Right cardiac atrium (tissue), 5 donors: ENCODE measurements at regions not wholly inside any gene's neighbourhood (a gene's known extent, or its start where the extent isn't known, plus 50 kb on each side); places are given as distances from the start of the nearest gene placed in this dataset.

Source experiments
- ATAC-seq, 2 donors: fragments of 200-7000 bp; cut with Tn5 transposase; one replicate each; pipeline versions ENCODE4 v1.8.0 to v1.9.1; 2020; ENCODE audit warnings: moderate library complexity in 2 of 2, mild to moderate bottlenecking in 1 of 2
- DNase-seq, 3 donors: peaks; one replicate each; pipeline ENCODE4 v3.0.0-alpha.2; 2020
- H3K27ac ChIP-seq: one replicate; pipeline ENCODE4 v1.5.1; 2013; ENCODE audit warnings: mild to moderate bottlenecking, low read length, control low read depth, moderate library complexity
- H3K27me3 ChIP-seq: one replicate; pipeline ENCODE4 v1.6.1; 2013; ENCODE audit not compliant: control insufficient read depth, insufficient read depth
- H3K4me1 ChIP-seq: one replicate; pipeline ENCODE4 v1.6.1; 2013; ENCODE audit warnings: low read length; ENCODE audit not compliant: control insufficient read depth, insufficient read depth
- H3K4me3 ChIP-seq: one replicate; pipeline ENCODE4 v1.5.1; 2013; ENCODE audit warnings: low read length, control low read depth
- H3K9me3 ChIP-seq: one replicate; pipeline ENCODE4 v1.6.1; 2013; ENCODE audit warnings: low read length; ENCODE audit not compliant: control insufficient read depth
- WGBS: extraction: QIAGEN DNeasy Blood & Tissue Kit; methylation state at CpG from one replicate; pipeline ENCODE4 v1.1.7; 2013; 5-methylcytosine and 5-hydroxymethylcytosine counted together
- intact Hi-C, 4 donors: fragments of 100-400 bp; cut with DNase I; formaldehyde crosslinking; loops; one replicate each; pipeline versions ENCODE4 v1.11.0 to v1.14.0; 2022 to 2023
- donor health status: healthy with polysubstance abuse.
- donor health status: DM: no; HTN: yes; CAD: no.
- donor health status: DM: no; HTN: no; CAD: no.
- donor health status: DM: no; HTN: yes; CAD: no; lungs with severe emphysema.
- donor health status: DM: yes; HTN: yes; CAD: no.

DNA sequence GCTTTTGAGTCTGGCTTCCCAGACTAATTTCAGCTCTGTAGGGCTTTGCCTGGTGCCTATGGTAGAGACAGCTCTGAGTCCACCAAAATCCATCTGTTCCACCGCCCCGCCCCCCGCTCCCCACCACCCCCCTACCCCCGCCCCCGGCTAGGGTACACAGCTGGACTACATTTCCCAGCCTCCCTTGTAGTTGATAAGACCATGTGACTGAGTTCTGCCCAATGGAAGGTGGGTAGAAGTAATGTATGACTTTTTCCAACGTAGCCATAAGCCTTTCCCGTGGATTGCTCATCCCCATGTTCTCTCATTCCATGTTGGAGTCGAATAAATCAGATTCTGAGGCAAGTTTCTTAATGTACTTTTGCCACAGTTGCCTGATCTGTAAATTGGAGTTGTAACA lies 786.7 kb upstream of the EEF2KMT start:
- Histone ChIP-seq H3K4me3 (no peak overlapping the region), H3K9me3 (no peaks in the 10 kb centered on the region), H3K27me3 (no peaks in the 10 kb centered on the region), H3K4me1 (no peaks in the 10 kb centered on the region), H3K27ac (no peak overlapping the region)
- 72% methylated on average over 8 of the region's 8 CpGs for WGBS
- no peak for ATAC-seq
- intact Hi-C loops, result no loop called here
- DNase-seq, result no peak

- DNase-seq (no peak), ATAC-seq (no peak)
- H3K9me3 ChIP-seq, result no peaks in the 10 kb centered on the region
- intact Hi-C loops, result no loop called here
- H3K4me3 ChIP-seq, result no peak overlapping the region
- no peaks in the 10 kb centered on the region for H3K4me1 ChIP-seq
- H3K27me3 ChIP-seq, result no peaks in the 10 kb centered on the region
- no peak overlapping the region for H3K27ac ChIP-seq
- WGBS, result 85% methylated on average over 3 of the region's 3 CpGs
Measured at GRCh38 chr16:5882087-5882640, 784.6 kb upstream of the EEF2KMT start.

DNA sequence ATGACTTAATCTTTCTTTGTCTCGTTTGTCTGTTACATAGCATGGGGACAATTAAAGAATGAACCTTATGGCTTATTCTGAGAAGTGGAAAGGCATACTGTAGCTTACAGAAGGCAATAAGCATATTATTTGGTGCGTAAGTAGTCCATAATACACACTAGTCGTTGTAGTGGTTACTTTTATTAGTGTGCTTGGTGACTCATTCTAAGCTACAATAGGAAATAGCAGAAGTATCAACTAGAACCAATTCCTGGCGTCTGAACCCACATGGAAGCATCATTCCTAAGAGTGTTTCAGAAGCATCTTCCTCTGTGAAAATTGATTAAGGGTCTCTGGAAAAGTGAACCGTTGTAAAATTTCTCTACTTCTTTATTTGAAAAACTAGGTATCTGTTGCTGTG lies 777.8 kb upstream of the EEF2KMT start:
- H3K27me3 ChIP-seq, result no peaks in the 10 kb centered on the region
- no peaks in the 10 kb centered on the region for H3K4me1 ChIP-seq
- no peak for ATAC-seq
- no peaks in the 10 kb centered on the region for H3K9me3 ChIP-seq
- no peak overlapping the region for H3K27ac ChIP-seq
- no peak overlapping the region for H3K4me3 ChIP-seq
- 74% methylated on average over 5 of the region's 5 CpGs for WGBS
- intact Hi-C loops, result no loop called here
- no peak for DNase-seq

DNA sequence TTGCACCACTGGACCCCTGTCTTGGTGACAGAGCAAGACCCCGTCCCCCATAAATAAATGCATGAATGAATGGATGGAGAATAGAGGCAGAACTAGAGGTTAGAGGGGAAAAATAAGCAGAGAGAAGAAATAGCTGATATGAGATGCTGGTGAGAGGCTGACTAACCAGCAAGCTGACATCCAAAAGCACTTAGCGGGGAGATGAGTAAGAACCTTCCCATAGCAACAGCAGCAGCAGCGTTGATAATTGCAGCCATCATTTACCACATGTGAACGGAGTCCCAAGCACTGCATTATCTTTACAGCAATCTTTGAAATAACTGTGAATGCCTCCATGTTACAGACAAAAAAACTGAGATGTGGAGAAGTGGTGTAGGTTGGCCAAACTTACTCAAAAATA lies 777.3 kb upstream of the EEF2KMT start:
- intact Hi-C loops, result no loop called here
- Histone ChIP-seq H3K27ac (no peak overlapping the region), H3K27me3 (no peaks in the 10 kb centered on the region), H3K9me3 (no peaks in the 10 kb centered on the region), H3K4me3 (no peak overlapping the region), H3K4me1 (no peaks in the 10 kb centered on the region)
- no peak for DNase-seq
- 81% methylated on average over 4 of the region's 4 CpGs for WGBS
- no peak for ATAC-seq

DNA sequence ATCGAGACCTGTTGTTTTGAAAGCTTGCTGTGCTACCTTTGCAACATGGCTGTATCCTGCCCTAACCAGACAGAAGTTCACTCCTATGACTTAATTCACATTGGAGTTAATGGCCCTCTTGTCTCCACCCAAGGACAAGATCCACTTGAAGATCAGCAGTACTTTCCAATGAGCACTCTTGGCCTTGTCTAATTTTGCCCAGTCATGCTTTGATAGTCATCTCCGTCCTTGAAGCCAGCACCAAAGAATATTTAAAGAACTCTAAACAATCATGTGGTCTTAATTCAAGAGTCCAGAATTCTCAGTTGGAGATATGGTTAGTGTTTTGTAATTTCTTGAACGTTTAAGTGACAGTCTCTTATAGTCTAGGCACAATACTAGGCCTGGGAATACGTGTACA lies 775.6 kb upstream of the EEF2KMT start:
- Histone ChIP-seq H3K4me1 (no peaks in the 10 kb centered on the region), H3K27me3 (no peaks in the 10 kb centered on the region), H3K9me3 (no peaks in the 10 kb centered on the region), H3K4me3 (no peak overlapping the region), H3K27ac (no peak overlapping the region)
- intact Hi-C loops, result no loop called here
- no peak for DNase-seq
- 51% methylated on average over 4 of the region's 4 CpGs for WGBS
- no peak for ATAC-seq

DNA sequence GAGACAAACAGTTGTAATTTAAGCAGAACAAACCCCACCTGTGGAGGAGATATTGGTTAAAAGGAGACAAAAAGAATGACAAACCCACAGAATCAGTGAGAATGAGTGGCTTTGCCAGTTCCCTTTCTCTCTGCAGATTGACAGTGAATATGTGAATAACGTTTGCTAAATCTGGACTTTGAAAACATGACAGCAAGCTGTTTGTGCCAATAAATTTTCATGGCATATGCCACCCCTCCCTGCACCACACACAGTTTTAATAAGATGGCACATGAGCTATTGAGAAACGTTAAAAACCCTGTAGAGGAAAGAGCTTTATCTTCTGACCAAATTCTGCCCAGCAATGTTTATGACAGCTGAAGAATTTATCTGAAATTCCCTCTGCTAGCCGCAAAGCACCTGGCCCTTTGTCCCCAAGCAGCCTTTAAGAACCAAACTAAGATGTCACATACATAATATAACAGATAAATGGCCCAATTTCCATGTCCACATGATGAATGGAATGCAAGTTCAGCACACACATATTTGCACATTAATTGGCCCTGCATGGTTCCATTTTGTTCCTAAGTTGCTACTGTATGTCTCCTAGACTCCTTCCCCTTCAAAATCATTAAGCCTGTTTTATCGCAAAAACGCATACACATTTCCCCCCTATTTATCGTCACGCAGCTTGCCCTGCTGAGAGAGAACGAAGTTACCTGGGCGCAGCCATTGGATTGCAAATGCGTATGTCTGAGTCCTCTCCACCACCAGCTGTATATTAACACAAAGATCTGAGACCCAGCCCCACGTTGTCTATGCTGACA lies 773.5 kb upstream of the EEF2KMT start:
- intact Hi-C loops, result no loop called here
- H3K9me3 ChIP-seq, result no peaks in the 10 kb centered on the region
- no peak overlapping the region for H3K27ac ChIP-seq
- DNase-seq, result no peak
- ATAC-seq, result no peak
- no peak overlapping the region for H3K4me3 ChIP-seq
- WGBS, result 21% methylated on average over 11 of the region's 11 CpGs
- no peaks in the 10 kb centered on the region for H3K27me3 ChIP-seq
- no peaks in the 10 kb centered on the region for H3K4me1 ChIP-seq

DNA sequence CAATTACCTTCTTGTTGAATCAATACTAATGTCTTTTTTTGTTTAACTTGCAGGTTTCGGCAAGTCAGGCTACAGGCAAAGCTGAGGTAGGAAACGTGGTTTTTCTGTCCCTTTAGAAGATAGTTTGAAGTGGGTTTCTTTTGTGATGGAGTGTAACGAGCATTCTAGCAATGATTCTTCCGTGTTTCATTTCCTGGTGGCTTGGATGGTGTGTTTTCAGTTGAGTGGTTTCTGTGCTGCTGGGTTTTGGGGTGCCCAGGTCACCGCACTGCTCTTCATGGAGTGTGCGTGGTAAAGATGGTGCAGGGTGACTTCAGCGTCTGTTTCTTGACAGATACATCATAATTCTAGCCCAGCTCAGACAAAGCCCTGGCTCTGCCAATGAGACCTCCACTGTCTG lies 769.7 kb upstream of the EEF2KMT start:
- Histone ChIP-seq H3K4me3 (no peak overlapping the region), H3K27ac (no peak overlapping the region), H3K27me3 (no peaks in the 10 kb centered on the region), H3K9me3 (no peaks in the 10 kb centered on the region), H3K4me1 (no peaks in the 10 kb centered on the region)
- intact Hi-C loops, result no loop called here
- ATAC-seq (no peak), DNase-seq (no peak)
- WGBS, result 82% methylated on average over 7 of the region's 7 CpGs

DNA sequence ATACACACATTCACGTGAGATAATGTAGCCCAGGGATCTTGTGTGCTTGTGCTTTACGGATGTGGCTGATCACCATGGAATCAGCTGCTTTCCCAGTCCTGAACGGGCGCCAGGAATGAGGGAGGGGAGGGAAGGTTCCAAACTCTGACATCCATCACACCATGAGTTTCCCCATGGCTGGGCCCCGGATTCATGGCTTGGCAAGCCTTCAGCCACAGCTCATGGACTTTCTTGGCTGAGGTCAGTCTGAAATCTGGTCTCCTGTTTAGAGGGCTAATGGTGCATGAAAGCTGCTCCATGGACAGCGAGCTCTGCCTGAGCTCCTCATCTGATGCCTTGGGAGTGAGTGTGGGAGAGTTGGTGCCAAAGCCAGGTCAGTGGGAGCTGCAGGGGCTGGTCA lies 767.6 kb upstream of the EEF2KMT start:
- WGBS, result 61% methylated on average over 6 of the region's 6 CpGs
- Histone ChIP-seq H3K4me1 (no peaks in the 10 kb centered on the region), H3K4me3 (no peak overlapping the region), H3K9me3 (no peaks in the 10 kb centered on the region), H3K27ac (no peak overlapping the region), H3K27me3 (no peaks in the 10 kb centered on the region)
- intact Hi-C loops, result no loop called here
- DNase-seq, result no peak
- no peak for ATAC-seq

DNA sequence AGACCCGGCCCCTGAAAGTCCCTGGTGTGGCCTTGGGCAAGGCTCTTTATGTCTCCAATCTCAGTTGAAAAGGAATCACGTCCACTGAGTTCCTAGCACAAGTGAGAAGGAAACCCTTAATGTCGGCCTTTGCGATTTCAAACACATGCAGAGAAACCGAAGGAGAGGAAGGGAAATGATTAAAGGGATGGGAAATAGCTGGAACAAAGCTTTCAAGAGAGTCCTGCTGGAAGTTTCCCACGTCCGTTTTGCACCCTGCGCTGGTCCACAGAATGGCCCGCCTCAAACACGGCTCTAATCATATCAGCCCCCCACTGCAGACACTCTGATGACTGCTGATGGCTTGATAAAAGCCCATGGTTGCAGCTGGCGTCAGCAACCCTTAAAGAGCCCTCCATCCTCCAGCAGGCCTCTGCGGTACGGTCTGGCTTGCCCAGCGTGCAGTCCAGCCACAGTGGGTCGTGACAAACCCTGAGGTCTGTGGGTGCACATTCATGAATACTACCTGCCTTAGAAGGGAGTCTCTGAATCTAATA lies 765.5 kb upstream of the EEF2KMT start:
- Histone ChIP-seq H3K4me3 (no peak overlapping the region), H3K27me3 (no peaks in the 10 kb centered on the region), H3K9me3 (no peaks in the 10 kb centered on the region), H3K4me1 (no peaks in the 10 kb centered on the region), H3K27ac (no peak overlapping the region)
- 53% methylated on average over 15 of the region's 15 CpGs for WGBS
- intact Hi-C loops, result no loop called here
- DNase-seq, result no peak
- ATAC-seq, result no peak

GRCh38 chr16:5862103-5862840 lies 764.7 kb upstream of the EEF2KMT start:
- no peak for ATAC-seq
- no peak overlapping the region for H3K4me3 ChIP-seq
- intact Hi-C loops, result no loop called here
- no peak overlapping the region for H3K27ac ChIP-seq
- 66% methylated on average over 16 of the region's 16 CpGs for WGBS
- no peak for DNase-seq
- H3K4me1 ChIP-seq, result no peaks in the 10 kb centered on the region
- H3K9me3 ChIP-seq, result no peaks in the 10 kb centered on the region
- no peaks in the 10 kb centered on the region for H3K27me3 ChIP-seq

- 48% methylated on average over 5 of the region's 5 CpGs for WGBS
- intact Hi-C loops, result no loop called here
- no peak for ATAC-seq
Measured at GRCh38 chr16:5861241-5861640, 763.6 kb upstream of the EEF2KMT start.

More at GRCh38 chr16:5861241-5861640, 763.6 kb upstream of the EEF2KMT start:
- no peak overlapping the region for H3K4me3 ChIP-seq
- no peaks in the 10 kb centered on the region for H3K27me3 ChIP-seq
- no peaks in the 10 kb centered on the region for H3K4me1 ChIP-seq
- no peak for DNase-seq
- no peaks in the 10 kb centered on the region for H3K9me3 ChIP-seq
- no peak overlapping the region for H3K27ac ChIP-seq
